Panc1 (cell line): ENCODE measurements at regions not wholly inside any gene's neighbourhood (a gene's known extent, or its start where the extent isn't known, plus 50 kb on each side); places are given as distances from the start of the nearest gene placed in this dataset.

ENCODE experiments used
- CTCF ChIP-seq: fragments of 450-650 bp; IDR thresholded peaks from 2 replicates; pipeline ENCODE4 v1.5.1; 2017; ENCODE audit warnings: mild to moderate bottlenecking
- POLR2AphosphoS5 ChIP-seq: IDR thresholded peaks from 2 replicates; pipeline ENCODE4 v1.6.1; 2012; ENCODE audit warnings: mild to moderate bottlenecking, low read depth, low read length, moderate library complexity

GRCh38 chr4:44025376-44026020 lies 423.1 kb downstream of the KCTD8 start:
- no peak for TF ChIP-seq CTCF
- no peak for TF ChIP-seq POLR2AphosphoS5
